ENCODE measurements at regions not wholly inside any gene's neighbourhood (a gene's known extent, or its start where the extent isn't known, plus 50 kb on each side); places are given as distances from the start of the nearest gene placed in this dataset.

DNA sequence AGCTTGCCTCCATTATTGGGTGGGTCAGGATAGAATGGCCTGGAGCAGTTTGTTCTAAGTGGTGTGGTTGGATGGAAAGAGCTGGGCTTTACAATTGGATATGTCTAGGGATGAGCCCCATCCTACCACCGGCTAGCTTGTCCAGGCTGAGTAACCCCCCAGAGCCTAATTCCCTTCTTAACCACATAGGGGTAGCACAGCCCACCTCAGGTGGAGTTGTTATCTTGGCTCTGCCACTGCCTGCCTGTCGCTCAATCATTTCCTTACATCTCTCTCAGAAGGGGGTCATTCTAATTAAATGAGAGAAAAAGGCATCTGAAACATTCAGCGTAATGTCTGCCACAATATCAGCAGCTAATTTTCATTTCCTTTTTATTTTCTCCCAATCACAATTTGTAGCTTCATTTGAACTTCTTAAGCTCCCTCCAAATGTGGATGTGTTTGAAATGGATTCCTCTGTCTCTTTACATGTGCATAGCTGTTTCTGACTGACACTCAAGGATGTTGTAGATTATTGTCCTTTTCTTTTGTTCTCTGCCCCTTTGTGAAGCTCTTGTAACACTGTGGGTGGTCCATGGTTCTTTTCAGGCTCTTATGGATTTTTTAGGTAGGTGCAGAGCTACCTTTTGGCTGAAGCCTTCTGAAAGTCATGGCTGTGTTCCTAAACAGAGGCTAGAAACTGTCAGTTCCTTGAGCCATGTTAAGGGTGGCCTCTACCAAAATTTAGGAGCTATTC lies 383.1 kb upstream of the KLF4 start:
- no peak overlapping the region for H3K18ac ChIP-seq (ENCODE audit: low read depth, low read length)
- no peaks in the 10 kb centered on the region for H3K9me1 ChIP-seq (ENCODE audit: insufficient read depth, low read length)
- H2AK5ac ChIP-seq (ENCODE audit: low read depth, low read length) = no peak overlapping the region
- no peak overlapping the region for H2AK9ac ChIP-seq (replicated peaks; ENCODE audit: low read depth, low read length, poor library complexity)
- no CpG with 5 or more reads among the region's 3 CpGs for WGBS, 2 experiments (ENCODE audit: extremely low coverage in 2 of 2, insufficient read length in 1 of 2)
- H3K79me1 ChIP-seq (ENCODE audit: low read depth in 1 of 2, low read length in 2 of 2) = no peaks in the 10 kb centered on the region
- H3K56ac ChIP-seq (ENCODE audit: extremely low read depth, insufficient read depth, low read length) = no peak overlapping the region
- no peak overlapping the region for H3K4ac ChIP-seq (ENCODE audit: low read depth, low read length)
- H2BK5ac ChIP-seq (ENCODE audit: low read depth, low read length, poor library complexity, severe bottlenecking) = no peak overlapping the region
- H4K5ac ChIP-seq (ENCODE audit: low read depth, low read length) = no peak overlapping the region
- no peaks in the 10 kb centered on the region for H4K20me1 ChIP-seq (ENCODE audit: insufficient read depth, low read length)
- ATAC-seq (ENCODE audit: low read depth) (no peak), DNase-seq (no peak)
- no peak overlapping the region for H2BK120ac ChIP-seq (ENCODE audit: low read depth, low read length)
- dilution Hi-C loops (cut with HindIII; ENCODE audit: low sequenced_read_pairs, unreplicated experiment) (no loop called here), in situ Hi-C loops (cut with MboI; ENCODE audit: low sequenced_read_pairs) (no loop called here), intact Hi-C loops (cut with micrococcal nuclease) (loop anchor here (10.0 kb wide), 1 partner anchor 892 kb away; no protein-coding TSS in a partner anchor)
- no peaks in the 10 kb centered on the region; the same call in 1 of the 2 replicates for H3K27me3 ChIP-seq (ENCODE audit: control insufficient read depth, insufficient read depth, low read length)
- TF ChIP-seq, protein P1, sequence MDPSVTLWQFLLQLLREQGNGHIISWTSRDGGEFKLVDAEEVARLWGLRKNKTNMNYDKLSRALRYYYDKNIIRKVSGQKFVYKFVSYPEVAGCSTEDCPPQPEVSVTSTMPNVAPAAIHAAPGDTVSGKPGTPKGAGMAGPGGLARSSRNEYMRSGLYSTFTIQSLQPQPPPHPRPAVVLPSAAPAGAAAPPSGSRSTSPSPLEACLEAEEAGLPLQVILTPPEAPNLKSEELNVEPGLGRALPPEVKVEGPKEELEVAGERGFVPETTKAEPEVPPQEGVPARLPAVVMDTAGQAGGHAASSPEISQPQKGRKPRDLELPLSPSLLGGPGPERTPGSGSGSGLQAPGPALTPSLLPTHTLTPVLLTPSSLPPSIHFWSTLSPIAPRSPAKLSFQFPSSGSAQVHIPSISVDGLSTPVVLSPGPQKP (IDR thresholded peaks at IDR 0.05; ENCODE audit: borderline replicate concordance, low read depth, low read length) = no peak
- TF ChIP-seq MAFK (IDR thresholded peaks at IDR 0.05; ENCODE audit: low read depth, low read length) (no peak), NFE2L2 (IDR thresholded peaks at IDR 0.05; ENCODE audit: low read depth, low read length) (no peak), CHD1 (IDR thresholded peaks at IDR 0.05; ENCODE audit: low read depth, low read length) (no peak), RAD21 (IDR thresholded peaks at IDR 0.05; ENCODE audit: low read length) (no peak), RCOR1 (IDR thresholded peaks at IDR 0.05; ENCODE audit: insufficient replicate concordance, low read length) (no peak), SMC3 (IDR thresholded peaks at IDR 0.05; ENCODE audit: low read depth, low read length) (no peak), RFX5 (IDR thresholded peaks at IDR 0.05; ENCODE audit: low read depth, low read length) (no peak), CEBPB (IDR thresholded peaks at IDR 0.05; ENCODE audit: low read depth, low read length) (no peak), USF2 (IDR thresholded peaks at IDR 0.05; ENCODE audit: low read depth, low read length) (no peak), MAZ (IDR thresholded peaks at IDR 0.05; ENCODE audit: borderline replicate concordance, low read depth, low read length) (no peak), CTCF (conservative IDR thresholded peaks at IDR 0.05; ENCODE audit: low read depth, low read length) (no peak), POLR2A (IDR thresholded peaks at IDR 0.05; ENCODE audit: low read depth, low read length) (no peak), FOS (IDR thresholded peaks at IDR 0.05; ENCODE audit: low read depth, low read length) (no peak), MXI1 (IDR thresholded peaks at IDR 0.05; ENCODE audit: borderline replicate concordance, low read depth, low read length) (no peak), BHLHE40 (IDR thresholded peaks at IDR 0.05; ENCODE audit: low read depth, low read length) (no peak)
- no peaks in the 10 kb centered on the region for H3K9me3 ChIP-seq (ENCODE audit: control insufficient read depth, insufficient read depth, low read length)
- no peaks in the 10 kb centered on the region; the same call in 1 of the 2 replicates for H3K4me1 ChIP-seq (ENCODE audit: control insufficient read depth, insufficient read depth, low read length)
- H2BK20ac ChIP-seq (ENCODE audit: low read depth, low read length) = no peak overlapping the region
- POLR2A ChIA-PET (ENCODE audit: unreplicated experiment) = no interaction called here
- CTCF ChIA-PET = interaction anchor here (0.7 to 1.0 kb wide), 2 partner anchors 14 to 132 kb away, joined by 3 read pairs; no protein-coding TSS in a partner anchor
- H3K9ac ChIP-seq (ENCODE audit: low read depth, low read length) = no peak overlapping the region
- no peak overlapping the region for H3K14ac ChIP-seq (replicated peaks; ENCODE audit: low read depth, low read length)
- H3K36me3 ChIP-seq (ENCODE audit: control insufficient read depth, insufficient read depth, low read length) = no peaks in the 10 kb centered on the region
- no peak overlapping the region for H4K8ac ChIP-seq (ENCODE audit: low read depth in 2 of 2, low read length in 2 of 2)
- no peak overlapping the region for H3K27ac ChIP-seq (ENCODE audit: insufficient read depth, low read length)
- H3K4me2 ChIP-seq (ENCODE audit: low read depth, low read length) = no peak overlapping the region
- no TSS peak for BruUV-seq (replicated peaks)
- H2BK15ac ChIP-seq (ENCODE audit: low read depth, low read length) = no peak overlapping the region
- no peak overlapping the region for H3K23ac ChIP-seq (ENCODE audit: low read depth, low read length)
- H4K91ac ChIP-seq (ENCODE audit: insufficient read depth, low read depth, low read length) = no peak overlapping the region
- no peak overlapping the region for H3K4me3 ChIP-seq (ENCODE audit: insufficient read depth, low read depth, low read length)
- no peak overlapping the region for H2AFZ ChIP-seq (replicated peaks; ENCODE audit: low read length, poor library complexity)
